Hematopoietic multipotent progenitor cell treated with erythropoietin and hydrocortisone succinate and interleukin-3 and kit ligand, for 4 days (in vitro differentiated cells): ENCODE measurements at regions not wholly inside any gene's neighbourhood (a gene's known extent, or its start where the extent isn't known, plus 50 kb on each side); places are given as distances from the start of the nearest gene placed in this dataset.
"Not testable (repeated sequence)": the region's sequence is repeated elsewhere in the genome, so short reads cannot be mapped to it uniquely, and the experiment has no call there.

Experiments used
- DNase-seq: peaks from one replicate; pipeline ENCODE4 v3.0.0-alpha.2; 2015

DNA sequence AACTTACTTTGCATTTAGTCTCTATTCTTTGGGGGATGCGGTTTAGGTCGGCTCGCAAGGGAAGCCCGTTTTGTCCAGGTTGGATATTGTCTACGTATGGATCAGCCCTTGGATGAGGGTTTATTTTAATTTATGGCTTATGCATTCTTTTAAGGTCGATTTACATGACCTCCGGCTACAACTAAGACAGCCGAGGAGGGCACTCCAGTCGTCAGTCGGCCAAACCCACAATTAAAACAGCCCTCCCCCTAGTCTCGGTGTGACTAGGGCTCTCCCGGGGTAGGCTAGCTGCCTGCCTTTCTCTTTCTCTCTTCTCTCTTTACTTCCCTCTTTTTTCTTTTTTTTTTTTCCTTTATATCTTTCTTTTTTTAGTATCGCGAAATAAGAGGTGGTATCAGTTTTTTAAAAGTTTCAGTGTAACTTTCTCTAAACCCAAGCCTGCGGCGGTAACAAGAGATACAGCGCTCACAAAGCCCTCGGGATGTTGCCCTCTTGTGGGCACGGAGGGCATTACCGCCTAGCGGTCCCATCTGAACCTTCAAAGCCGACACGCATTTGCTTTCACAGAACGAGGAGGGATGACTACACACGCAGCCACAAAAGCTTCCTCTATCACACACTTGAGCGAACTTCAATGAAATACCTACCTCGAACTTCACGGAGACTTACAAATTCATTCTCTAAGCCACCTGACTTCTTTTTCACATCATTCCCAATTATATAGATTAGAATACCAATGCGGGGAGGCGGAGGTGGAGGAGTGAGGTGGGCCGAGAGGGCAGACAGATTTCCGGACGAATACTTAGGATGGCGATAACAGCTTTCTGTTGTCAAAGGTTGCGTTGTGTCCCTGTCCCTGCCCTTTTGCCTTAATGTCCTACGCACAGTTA lies 132.3 kb upstream of the C11orf58 start:
- DNase-seq: peak; percentile 95

DNA sequence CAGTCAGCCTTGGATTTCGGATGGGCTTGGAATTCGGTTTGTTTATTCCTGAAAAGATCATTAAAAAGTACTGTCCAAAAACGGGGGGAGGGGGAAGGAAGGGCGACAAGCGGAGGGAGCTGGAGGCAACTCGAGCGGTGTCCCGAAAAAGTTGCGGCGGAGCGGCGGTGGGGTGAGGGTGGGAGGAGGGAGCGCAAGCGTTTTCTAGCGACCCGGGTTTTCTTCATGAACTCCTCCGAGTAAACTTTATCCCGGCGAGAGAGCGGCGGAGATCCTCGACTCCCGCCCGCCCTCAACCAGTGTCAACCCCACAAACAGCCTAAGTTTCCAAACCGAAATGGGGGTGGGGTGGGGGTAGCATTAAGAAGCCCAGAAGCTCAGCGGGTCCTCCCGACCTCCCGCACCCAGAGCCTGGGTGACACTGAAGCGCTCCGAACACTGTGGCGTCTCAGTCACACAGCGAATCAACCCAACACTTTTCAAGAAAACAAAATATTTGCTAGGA lies 133.0 kb upstream of the C11orf58 start:
- DNase-seq: peak; percentile 38

- peak; percentile 95 for DNase-seq
These were observed 133.6 kb upstream of the C11orf58 start for GRCh38 chr11:16604794-16605388.

DNA sequence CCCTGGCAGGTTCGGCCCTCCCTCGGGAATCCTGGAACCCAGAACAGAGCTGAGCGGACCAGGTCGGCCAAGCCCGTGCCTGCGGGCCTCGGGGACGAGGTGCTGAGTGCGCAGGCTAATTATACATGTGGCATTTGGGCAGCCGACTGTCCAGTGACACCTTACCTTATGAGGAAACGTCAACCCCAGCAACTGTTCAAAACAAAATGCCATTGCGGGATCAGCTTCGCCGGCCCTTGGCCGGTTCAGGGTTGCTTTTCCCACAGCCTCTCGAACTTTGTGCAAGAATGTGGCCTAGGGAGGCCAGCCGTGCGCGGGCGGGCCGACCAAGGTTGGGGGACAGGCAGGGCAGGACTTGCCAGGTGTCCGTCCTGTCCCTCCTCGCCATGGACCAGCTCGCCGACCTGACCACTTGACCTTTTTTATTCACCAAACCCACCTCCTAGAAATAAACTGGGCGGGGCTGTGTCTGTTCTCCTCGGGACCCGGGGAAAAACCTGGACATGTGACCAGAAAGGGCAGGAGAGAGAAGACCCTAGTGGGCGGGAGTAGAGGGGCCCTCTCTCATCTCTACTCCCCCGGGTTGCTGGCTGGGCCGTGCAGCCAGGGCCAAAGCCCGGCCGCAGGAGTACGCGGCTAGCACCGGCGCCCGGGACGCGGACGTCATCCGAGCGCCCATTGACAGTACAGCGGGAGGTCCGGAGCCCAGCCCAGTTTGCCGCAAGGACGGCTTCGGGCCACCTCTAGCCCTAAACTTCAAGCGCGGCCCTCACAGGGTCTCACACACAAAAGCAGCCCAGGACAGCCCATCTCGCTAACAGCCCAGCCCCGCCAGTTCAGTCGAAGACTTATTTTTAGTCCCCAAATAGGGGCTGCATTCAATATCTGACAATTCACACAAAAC lies 134.3 kb upstream of the C11orf58 start:
- no peak for DNase-seq

- DNase-seq: no peak
These were observed 135.2 kb upstream of the C11orf58 start for GRCh38 chr11:16603245-16603644.

- DNase-seq: no peak
These were observed 139.5 kb upstream of the C11orf58 start for GRCh38 chr11:16598906-16599305.

DNA sequence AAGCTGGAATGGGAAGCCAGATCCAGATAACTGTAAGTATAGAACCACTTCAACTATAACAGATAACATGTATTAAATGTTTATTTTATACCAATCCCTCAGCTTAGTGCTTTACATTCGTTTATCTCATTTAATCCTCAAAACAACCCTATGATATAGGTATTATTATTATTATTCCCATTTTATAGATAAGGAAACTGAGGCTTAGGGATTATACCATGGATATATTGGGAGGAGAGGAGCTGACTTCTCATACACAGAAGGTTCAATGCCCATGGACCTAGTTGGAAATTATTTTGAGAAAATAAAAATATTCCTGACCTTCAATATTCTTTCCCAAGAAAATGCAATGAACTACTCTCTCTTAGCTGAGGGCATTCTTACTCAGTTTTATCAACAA lies 140.4 kb upstream of the C11orf58 start:
- no peak for DNase-seq

GRCh38 chr11:16596231-16596630 lies 142.2 kb upstream of the C11orf58 start:
- peak; percentile 61 for DNase-seq

- no peak for DNase-seq
These were observed 147.3 kb upstream of the C11orf58 start for GRCh38 chr11:16591157-16591556.

GRCh38 chr11:16587670-16588069 lies 150.8 kb upstream of the C11orf58 start:
- DNase-seq: no peak

DNA sequence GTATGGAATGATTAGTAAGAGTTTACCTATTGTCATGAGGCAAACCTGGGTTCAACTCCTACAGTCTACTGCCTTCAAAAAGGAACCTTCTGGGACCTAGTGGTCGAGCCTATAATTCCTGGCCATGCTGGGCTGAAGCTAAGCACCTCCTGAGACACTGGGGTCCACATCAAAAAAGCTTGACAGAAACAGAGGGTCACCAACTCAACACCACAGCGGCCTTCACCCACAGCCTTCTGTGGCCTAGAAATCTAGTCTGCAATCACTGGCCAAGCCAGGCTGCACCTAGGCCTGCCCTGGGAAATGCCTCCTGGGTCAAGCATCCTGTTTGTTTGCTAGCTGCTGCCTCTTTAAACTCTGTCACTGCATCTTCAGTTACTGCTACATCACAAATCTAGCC lies 153.9 kb upstream of the C11orf58 start:
- no peak for DNase-seq

DNA sequence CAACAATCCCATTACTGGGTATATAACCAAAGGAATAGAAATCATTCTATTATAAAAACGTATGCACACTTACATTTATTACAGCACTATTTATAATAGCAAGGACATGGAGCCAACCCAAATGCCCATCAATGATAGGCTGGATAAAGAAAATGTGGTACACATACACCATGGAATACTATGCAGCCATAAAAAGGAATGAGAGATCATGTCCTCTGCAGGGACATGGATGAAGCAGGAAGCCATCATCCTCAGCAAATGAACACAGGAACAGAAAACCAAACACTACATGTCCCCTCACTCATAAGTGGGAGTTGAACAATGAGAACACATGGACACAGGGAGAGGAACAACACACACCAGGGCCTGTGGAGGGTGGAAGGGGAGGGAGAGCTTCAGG lies 157.4 kb upstream of the C11orf58 start:
- DNase-seq: not testable (repeated sequence)

GRCh38 chr11:16577490-16577889 lies 161.0 kb upstream of the C11orf58 start:
- no peak for DNase-seq

DNA sequence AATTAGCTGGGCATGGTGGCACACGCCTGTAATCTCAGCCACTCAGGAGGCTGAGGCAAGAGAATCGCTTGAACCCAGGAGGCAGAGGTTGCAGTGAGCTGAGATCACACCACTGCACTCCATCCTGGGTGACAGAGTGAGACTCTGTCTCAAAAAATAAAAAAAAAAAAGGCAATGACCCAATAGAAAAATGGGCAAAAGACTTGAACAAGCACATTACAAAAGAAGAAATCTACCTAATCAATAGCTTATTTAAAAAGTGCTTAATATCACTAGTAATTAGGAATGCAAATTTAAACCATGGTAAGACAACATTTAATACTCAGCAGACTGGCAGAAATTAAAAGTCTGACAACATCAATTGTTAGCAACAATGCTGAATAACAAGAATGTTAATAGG lies 163.6 kb upstream of the C11orf58 start:
- not testable (repeated sequence) for DNase-seq

DNA sequence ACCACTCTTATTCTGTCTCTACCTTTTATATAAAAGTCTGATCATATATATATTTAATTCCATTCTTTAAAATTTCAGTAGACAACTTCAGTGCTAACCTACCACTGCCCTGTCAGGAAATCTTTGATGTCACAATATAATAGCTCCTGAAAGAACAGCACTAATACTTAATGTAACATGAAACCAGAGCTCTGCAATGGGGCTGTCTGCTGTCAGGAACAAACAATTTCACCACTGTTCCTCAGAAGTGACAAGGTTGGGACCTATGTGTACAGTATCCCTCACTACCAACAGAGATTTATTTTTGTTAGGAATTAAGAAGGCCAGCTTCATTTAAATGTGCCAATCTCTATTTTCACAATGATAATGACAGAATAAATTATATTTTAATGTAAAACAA lies 165.5 kb upstream of the C11orf58 start:
- no peak for DNase-seq

DNA sequence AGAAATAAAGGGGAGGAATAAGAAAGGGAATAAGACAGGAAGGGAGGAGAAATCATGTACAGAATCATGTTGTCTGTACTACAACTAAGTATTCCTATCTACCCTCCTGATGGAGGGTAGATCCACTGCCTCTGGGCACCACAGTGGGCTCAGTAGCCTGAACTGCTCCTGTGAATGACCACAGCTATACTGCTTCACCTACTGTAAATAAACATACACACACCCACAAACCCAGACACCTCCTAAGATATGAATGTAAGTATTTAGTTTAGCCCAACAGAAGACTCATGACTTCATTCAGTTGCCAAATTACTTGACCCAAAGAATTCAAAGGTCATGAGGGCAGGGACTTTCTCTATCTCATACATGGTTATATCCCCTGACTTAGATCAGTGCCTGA lies 177.3 kb upstream of the C11orf58 start:
- DNase-seq: no peak

GRCh38 chr11:16558494-16558893 lies 180.0 kb upstream of the C11orf58 start:
- DNase-seq: no peak

DNA sequence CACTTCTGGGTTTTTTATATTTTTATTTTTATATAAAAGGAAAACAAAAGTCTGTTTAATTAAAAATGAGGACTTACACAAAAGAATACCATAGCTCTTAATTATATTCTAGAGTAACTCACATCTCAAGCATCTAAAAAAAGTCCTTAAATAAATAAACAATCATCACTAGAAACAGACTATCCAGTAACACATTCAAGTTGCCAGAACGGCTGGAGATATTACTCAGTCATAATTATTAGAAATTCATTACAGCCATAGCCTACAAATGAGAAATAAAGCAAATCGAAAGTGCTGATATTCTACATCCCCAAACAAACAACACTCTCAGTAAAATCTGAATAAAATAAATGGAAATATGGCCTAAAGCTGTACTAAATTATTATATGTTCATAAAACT lies 182.5 kb upstream of the C11orf58 start:
- DNase-seq: no peak

GRCh38 chr11:16554361-16554760 lies 184.1 kb upstream of the C11orf58 start:
- DNase-seq: no peak

GRCh38 chr11:16547879-16548278 lies 190.6 kb upstream of the C11orf58 start:
- no peak for DNase-seq

DNA sequence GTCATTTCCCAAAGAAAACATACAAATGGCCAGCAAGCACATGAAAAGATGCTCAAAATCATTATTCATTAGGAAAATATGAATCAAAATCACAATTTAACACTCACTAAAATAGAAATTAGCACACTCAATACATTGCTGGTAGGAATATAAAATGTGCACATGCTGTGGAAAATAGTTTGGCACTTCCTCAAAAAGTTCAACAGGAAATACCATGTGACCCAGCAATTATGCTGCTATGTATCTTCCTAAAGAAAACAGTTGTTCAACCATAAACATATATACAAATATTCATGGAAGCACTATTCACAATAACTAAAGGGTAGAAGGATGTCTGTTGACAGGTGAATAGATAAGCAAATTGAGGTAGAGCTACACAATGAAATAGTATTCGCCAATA lies 187.3 kb upstream of the SOX6 start:
- DNase-seq: no peak

DNA sequence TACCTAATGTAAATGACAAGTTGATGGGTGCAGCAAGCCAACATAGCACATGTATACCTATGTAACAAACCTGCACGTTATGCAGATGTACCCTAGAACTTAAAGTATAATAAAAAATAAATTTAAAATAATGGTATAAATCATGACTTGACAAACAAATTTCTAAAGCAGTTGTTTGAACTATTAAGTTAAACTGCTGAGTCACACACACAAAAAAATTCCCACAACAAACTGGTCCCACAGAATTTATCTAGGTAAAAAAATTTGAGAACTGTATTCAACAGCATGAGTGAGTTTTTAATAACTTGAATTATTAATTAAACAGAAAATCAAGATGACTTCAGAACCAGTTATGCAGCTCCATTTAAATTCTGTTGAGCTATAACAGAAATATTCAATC lies 186.0 kb upstream of the SOX6 start:
- no peak for DNase-seq

DNA sequence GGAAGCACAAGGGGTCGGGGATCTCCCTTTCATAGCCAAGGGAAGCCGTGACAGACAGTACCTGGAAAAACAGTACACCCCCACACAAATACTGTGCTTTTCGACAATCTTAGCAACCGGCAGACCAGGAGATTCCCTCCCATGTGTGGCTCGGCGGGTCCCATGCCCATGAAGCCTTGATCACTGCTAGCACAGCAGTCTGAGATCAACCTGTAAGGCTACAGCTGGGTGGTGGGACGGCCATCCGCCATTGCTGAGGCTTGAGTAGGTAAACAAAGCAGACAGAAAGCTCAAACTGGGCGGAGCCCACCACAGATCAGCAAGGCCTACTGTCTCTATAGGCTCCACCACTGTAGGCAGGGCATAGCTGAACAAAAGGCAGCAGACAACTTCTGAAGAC lies 180.2 kb upstream of the SOX6 start:
- no peak for DNase-seq
